Mucosa of descending colon (tissue), 3 donors: ENCODE measurements at regions not wholly inside any gene's neighbourhood (a gene's known extent, or its start where the extent isn't known, plus 50 kb on each side); places are given as distances from the start of the nearest gene placed in this dataset.
A peak's percentile ranks its signal among the peaks of the same experiment; 100 is the strongest.
"Not testable (repeated sequence)": the region's sequence is repeated elsewhere in the genome, so short reads cannot be mapped to it uniquely, and the experiment has no call there.

Experiments
- ATAC-seq: fragments of 200-7000 bp; cut with Tn5 transposase; one replicate; pipeline ENCODE4 v1.9.1; 2020; ENCODE audit warnings: mild to moderate bottlenecking, moderate library complexity
- DNase-seq, 3 donors: peaks; one replicate each; pipeline ENCODE4 v3.0.0-alpha.2; 2020
- H3K36me3 ChIP-seq: fragments of 200-600 bp; one replicate; pipeline ENCODE4 v1.8.0; 2021; ENCODE audit warnings: low read depth, mild to moderate bottlenecking
- H3K4me1 ChIP-seq: fragments of 200-600 bp; one replicate; pipeline ENCODE4 v1.8.0; 2021; ENCODE audit warnings: low read depth, mild to moderate bottlenecking
- H3K4me3 ChIP-seq: fragments of 200-600 bp; one replicate; pipeline ENCODE4 v1.8.0; 2021; ENCODE audit warnings: mild to moderate bottlenecking
- H3K9me3 ChIP-seq: fragments of 200-600 bp; one replicate; pipeline ENCODE4 v1.8.0; 2021; ENCODE audit warnings: mild to moderate bottlenecking
- intact Hi-C, 2 donors: fragments of 100-400 bp; cut with DNase I in 1 of 2; cut with micrococcal nuclease in 1 of 2; formaldehyde crosslinking; loops; one replicate each; pipeline versions ENCODE4 v1.11.0 to v1.11.1; 2022; cut with DNase I, micrococcal nuclease
- TF ChIP-seq, protein P1 (sequence below): fragments of 200-600 bp; IDR thresholded peaks from one replicate; pipeline ENCODE4 v1.8.0; 2022; ENCODE audit warnings: antibody characterized with exemption, mild to moderate bottlenecking
- donor health status: DM: no; HTN: no; CAD: no; lungs with moderate emphysema.
- donor health status: DM: no; HTN: no; CAD: no.
- donor health status: DM: no; HTN: yes; CAD: no.

GRCh38 chrX:47776292-47777006, 60.3 kb upstream of the ZNF81 start:
- no peak overlapping the region for H3K4me3 ChIP-seq
- TF ChIP-seq, protein P1, sequence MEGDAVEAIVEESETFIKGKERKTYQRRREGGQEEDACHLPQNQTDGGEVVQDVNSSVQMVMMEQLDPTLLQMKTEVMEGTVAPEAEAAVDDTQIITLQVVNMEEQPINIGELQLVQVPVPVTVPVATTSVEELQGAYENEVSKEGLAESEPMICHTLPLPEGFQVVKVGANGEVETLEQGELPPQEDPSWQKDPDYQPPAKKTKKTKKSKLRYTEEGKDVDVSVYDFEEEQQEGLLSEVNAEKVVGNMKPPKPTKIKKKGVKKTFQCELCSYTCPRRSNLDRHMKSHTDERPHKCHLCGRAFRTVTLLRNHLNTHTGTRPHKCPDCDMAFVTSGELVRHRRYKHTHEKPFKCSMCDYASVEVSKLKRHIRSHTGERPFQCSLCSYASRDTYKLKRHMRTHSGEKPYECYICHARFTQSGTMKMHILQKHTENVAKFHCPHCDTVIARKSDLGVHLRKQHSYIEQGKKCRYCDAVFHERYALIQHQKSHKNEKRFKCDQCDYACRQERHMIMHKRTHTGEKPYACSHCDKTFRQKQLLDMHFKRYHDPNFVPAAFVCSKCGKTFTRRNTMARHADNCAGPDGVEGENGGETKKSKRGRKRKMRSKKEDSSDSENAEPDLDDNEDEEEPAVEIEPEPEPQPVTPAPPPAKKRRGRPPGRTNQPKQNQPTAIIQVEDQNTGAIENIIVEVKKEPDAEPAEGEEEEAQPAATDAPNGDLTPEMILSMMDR: no peak
- DNase-seq: no peak

GRCh38 chrX:47772764-47773163, 63.9 kb upstream of the ZNF81 start:
- no peak for DNase-seq

More at GRCh38 chrX:47776292-47777006, 60.3 kb upstream of the ZNF81 start:
- Histone ChIP-seq H3K4me1 (no peaks in the 10 kb centered on the region), H3K36me3 (no peaks in the 10 kb centered on the region), H3K9me3 (no peaks in the 10 kb centered on the region)
- peak; percentile 52 for ATAC-seq
- intact Hi-C loops: no loop called here

GRCh38 chrX:47771473-47771872, 65.2 kb upstream of the ZNF81 start:
- intact Hi-C loops: no loop called here
- DNase-seq (no peak), ATAC-seq (no peak)
- Histone ChIP-seq H3K4me3 (no peak overlapping the region), H3K4me1 (no peaks in the 10 kb centered on the region), H3K36me3 (no peaks in the 10 kb centered on the region), H3K9me3 (no peaks in the 10 kb centered on the region)
- TF ChIP-seq, protein P1: no peak

More at GRCh38 chrX:47772764-47773163, 63.9 kb upstream of the ZNF81 start:
- no peak overlapping the region for H3K4me3 ChIP-seq
- H3K4me1 ChIP-seq: no peaks in the 10 kb centered on the region
- no peaks in the 10 kb centered on the region for H3K36me3 ChIP-seq
- ATAC-seq: no peak
- TF ChIP-seq, protein P1: no peak
- H3K9me3 ChIP-seq: no peaks in the 10 kb centered on the region
- intact Hi-C loops: no loop called here

- H3K4me1 ChIP-seq, ATAC-seq, H3K9me3 ChIP-seq, H3K4me3 ChIP-seq, intact Hi-C loops, H3K36me3 ChIP-seq, DNase-seq: not testable (repeated sequence)
Observed at GRCh38 chrX:47762826-47763225, 73.9 kb upstream of the ZNF81 start.

GRCh38 chrX:47752685-47753084, 84.0 kb upstream of the ZNF81 start:
- no peak for DNase-seq
- H3K4me3 ChIP-seq: no peak overlapping the region
- no peaks in the 10 kb centered on the region for H3K4me1 ChIP-seq
- ATAC-seq: no peak
- no peaks in the 10 kb centered on the region for H3K9me3 ChIP-seq
- intact Hi-C loops: no loop called here
- TF ChIP-seq, protein P1: no peak
- H3K36me3 ChIP-seq: no peaks in the 10 kb centered on the region

DNA sequence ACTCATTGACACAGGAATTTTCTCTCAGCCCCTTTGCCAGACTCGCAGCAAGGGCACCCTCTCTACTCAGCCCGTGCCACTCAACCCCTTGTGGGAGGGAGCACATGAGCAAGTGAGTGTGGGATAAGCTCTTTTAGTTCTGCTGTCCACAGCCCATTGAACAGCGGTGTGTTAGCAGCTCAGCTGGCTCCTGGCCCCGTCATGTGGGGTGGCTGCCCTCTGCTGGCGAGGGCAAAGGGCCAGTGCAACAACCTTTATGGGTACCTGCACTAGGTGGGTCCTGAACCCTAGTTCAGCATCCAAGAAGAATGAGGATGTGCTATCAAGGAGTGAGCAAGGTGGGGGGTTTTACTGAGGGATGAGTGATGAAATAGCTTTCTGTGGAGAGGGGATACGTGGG, 85.0 kb upstream of the ZNF81 start:
- TF ChIP-seq, protein P1: no peak
- Histone ChIP-seq H3K4me1 (no peaks in the 10 kb centered on the region), H3K9me3 (no peaks in the 10 kb centered on the region), H3K4me3 (no peak overlapping the region), H3K36me3 (no peaks in the 10 kb centered on the region)
- DNase-seq (peak; percentile 43 to 71 (median 56)), ATAC-seq (peak; percentile 80)
- intact Hi-C loops: no loop called here
